NCI-H1105 treated with DMSO at 0.1 percent for 48 hours (cell line): ENCODE measurements at regions not wholly inside any gene's neighbourhood (a gene's known extent, or its start where the extent isn't known, plus 50 kb on each side); places are given as distances from the start of the nearest gene placed in this dataset.

ENCODE experiments used
- DNase-seq: peaks from one replicate; lab custom pipeline; 2025; lab: John Stamatoyannopoulos, UW

DNA sequence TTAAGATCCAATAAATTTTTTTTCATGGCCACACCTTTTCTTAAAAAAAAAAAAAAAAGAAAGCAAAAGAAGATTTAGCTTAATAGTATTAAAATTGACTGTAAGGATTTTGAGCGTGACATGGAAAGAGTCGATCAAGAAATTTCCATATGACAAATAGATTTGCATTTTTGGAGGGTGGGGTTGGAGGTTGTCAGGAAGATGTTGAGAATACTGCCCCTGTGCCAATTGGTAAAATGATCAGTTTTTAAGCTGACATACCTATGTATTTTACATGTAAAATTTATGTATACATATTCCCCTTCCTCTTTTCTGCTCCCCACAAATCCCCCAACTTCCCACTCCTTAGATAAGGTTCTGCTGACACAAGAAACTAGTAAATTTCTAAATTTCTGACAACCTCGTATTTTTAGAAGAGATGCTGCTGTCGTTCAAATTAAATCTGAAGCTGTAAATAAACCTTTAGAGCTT, 520.9 kb downstream of the CD83 start:
- no peak for DNase-seq

DNA sequence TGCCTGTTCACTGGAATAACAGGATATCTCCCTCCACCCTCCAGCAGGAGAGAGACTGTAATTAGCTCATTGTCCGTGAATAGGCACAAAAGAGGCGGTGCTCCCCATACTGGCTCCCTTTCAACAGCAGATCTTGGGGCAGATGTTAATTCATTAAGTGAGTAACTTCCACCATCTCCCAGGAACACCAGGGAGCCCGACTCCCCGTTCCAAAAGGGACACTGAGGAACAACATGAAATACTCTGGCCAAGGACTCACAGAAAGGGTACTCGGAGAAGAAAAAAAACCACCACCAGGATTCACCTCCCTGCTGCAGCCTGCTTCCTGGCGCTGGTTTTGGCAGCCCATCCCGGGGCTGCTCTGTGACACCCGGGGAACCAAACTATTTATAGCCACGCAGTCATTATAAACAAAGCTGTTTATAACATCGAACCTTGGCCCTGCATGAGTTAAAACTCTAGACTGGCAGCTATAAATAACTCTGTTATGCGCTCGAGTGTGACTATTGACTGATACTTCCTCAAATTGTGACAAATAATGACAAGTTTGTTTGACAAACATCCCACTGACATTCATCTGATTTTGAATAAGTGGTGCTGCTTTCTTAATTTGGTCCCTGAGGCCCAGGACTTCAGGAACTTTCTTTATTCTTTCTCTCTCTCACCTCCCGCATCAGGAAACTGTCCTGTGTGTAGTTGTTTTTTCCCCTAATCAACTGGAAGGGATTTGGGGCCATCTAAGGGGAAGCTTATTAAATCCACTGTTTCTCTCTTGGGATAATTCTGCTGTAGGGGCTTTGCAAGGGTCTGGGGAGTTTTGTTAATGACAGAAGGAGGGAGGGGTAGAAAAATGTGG, 521.6 kb downstream of the CD83 start:
- DNase-seq, result peak; percentile 85

DNA sequence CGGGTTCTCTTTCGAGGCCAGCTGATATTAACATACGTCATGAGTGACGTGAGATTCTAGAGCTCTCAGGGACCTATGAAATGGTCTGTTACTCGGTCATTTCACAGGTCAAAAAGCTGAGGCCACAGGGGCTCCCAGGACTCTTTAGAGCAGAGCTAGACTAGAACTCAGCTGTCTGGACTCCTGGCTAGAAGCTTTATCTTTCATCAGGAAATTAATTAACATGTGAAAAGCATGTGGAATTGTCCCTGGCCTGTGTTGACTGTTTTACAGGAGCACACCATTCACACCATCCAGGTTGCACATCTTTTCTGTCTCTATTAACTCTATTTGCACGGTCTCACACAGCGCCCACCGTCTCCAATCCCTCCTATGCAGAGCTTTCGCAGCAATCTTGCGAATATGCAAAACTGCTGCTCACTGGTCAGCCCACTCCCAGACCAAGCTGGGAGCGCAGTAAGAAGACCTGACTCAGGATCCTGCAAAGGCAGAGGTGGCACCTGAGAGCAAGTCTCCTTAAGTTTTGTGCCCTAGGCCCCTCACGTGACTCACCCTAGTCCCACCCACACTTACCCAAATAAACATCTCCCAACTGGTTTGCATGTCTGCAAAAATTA, 522.5 kb downstream of the CD83 start:
- DNase-seq, result no peak

DNA sequence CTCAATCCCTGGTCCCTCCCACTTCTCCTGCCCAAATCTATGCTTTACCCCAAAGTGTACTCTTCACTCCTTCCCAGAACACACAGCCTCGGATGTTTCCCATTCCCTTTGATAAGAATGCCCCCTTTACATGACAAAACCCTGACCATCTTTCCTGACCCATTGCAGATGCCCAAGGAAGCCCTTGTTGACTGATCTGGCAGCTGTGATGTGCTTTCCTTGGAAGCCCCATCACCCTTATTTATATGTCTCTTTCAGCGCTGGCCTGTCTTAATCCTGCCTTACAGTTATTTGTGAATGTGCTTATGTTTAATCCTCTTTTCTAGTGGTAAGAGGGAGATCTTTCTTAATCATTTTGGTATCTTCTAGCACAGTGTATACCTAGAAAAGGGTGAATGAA, 523.1 kb downstream of the CD83 start:
- DNase-seq, result no peak

DNA sequence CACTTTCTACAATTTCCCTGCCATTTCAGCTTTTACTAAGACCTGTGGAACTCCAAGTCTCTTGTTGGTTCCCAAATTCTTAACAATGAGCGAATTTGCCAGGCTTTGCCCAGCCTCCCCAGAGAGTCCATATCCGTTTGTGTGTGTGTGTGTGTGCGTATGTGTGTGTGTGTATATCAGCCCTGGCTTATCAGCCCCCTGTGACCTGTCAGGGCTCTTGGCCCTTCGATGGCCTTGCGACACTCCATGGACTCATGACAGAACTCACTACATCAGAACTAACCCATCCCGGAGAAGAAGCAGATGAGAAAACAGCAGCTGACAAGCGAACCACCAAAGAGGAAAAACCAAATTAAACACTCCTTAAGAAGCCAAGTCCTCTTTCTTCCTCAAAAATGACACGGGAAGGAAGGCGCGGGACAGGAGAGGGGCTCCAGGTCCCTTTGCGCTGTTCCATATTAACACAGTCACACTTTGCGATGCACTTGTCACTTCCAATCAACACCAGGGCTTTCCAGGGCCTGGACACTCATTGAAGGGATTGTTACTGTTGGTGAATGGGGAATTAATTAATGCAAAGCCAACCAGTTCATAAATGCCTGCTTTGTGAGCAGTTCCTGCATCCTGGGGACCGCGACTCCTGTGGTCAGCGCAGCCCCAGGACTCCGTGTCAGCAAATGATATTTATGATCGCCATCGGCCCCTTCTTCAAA, 524.0 kb downstream of the CD83 start:
- DNase-seq, result no peak

DNA sequence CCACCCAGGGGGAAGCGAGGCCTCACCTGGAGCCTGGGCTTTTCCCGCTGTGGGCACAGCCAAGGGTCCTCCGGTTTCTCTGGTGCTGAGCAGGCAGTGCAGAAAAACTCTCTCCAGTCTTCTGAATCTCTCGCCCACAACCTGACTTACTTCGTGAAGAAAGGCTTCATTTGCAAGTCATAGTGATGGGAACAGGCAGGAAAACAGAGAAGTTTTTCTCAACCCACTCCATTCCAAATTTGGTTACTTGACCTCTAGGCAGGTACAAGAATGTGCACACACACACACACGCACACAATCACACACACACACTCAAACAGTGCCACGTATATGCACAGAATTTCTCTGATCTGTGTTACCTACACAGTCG, 524.5 kb downstream of the CD83 start:
- DNase-seq, result no peak

GRCh38 chr6:14642842-14643241, 525.3 kb downstream of the CD83 start:
- no peak for DNase-seq

- no peak for DNase-seq
These were observed 526.8 kb downstream of the CD83 start for GRCh38 chr6:14644381-14644780.

DNA sequence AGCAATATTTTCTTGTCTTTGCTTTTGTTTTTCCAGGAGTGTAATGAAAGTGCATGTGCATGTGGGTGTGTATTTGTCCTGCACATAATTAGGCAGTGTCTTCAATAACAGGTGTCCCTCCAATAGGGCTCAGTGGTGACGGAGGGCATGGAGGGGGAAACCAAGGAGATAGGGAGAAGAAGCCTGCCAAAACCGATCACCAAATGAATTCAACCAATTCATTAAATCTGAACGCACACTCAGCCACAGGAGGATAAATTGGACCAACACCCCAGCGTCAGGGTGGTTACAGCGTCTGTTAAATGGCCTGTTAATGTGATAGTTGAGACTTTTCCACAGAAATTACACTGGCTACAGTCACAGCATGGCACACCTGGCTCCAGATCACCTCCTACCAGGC, 527.6 kb downstream of the CD83 start:
- DNase-seq, result no peak

GRCh38 chr6:14645841-14646240, 528.3 kb downstream of the CD83 start:
- DNase-seq, result no peak

GRCh38 chr6:14646371-14646770, 528.8 kb downstream of the CD83 start:
- no peak for DNase-seq

DNA sequence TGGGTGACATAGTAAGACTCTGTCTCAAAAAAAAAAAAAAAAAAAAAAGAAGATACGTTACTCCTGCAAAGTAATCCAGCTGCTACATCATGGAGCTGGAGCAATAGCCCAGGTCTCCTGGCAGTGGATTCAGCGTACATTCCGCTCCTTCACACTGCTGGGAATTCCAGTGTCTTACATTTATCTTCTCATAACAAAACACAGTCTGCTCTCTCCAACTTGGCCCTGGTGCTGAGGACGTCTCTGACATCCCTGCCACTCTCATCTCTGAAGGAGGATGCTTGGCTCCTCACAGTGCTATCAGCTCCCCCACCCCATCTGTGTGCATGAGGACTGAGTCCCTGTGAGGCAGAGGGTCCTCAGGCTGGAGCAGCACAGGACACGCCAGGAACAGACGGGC, 529.8 kb downstream of the CD83 start:
- no peak for DNase-seq

DNA sequence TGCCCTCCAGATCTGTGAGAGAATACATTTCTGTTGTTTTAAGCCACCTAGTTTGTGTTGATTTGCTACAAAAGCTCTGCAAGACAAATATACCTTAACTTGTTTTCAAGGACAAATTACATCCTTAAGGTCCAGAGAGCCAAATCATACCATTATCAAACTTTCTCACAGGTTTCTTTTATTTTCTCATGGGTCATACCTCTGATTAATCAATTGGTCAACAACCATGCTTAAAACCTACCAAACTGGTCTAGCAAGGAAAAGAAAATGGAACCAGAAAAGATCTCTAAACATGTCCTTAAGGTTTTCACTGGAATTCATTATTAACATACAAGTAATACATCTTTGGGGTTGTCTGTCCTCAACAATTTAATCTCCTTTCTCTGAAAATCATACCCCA, 535.0 kb downstream of the CD83 start:
- no peak for DNase-seq

DNA sequence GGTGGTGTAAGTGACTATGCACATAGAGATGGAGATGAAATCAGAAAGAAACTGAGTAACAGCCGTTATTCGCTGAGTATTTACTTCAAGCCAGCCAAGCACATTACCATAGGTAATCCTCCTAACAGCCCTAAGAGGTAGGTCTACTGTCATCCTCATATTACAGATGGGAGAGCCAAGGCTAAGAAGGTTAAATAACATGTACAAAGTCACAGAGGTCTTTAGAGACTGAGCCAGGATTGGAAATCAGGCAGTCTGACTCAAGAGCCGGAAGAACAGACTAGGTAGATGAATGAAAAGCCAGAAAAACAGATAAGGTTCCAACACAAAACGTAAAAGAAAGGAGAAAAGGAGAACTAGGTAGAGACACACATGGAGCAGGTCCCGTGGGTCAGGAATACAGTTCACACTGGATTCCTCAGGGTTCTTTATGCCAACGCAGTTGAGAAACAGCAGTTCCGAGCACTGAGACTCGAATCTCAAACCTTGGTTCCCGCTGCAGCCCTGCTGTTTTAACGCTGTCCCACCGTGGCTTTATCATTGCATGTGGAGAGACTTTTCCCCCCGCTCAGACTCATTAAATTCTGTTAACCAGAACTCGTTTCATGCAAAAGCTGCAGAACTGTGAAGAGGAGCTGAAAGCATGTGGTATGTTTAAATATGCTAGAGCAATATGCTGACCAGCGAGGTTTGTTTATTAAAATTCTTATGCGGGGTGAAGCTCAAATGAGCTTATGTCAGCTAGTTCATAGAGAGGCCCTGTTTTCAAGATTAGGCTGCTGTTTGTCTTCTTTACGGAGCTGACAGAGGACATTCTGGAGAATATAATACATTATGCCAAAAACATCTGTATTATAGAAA, 537.9 kb downstream of the CD83 start:
- no peak for DNase-seq

GRCh38 chr6:14656078-14656521, 538.5 kb downstream of the CD83 start:
- no peak for DNase-seq

DNA sequence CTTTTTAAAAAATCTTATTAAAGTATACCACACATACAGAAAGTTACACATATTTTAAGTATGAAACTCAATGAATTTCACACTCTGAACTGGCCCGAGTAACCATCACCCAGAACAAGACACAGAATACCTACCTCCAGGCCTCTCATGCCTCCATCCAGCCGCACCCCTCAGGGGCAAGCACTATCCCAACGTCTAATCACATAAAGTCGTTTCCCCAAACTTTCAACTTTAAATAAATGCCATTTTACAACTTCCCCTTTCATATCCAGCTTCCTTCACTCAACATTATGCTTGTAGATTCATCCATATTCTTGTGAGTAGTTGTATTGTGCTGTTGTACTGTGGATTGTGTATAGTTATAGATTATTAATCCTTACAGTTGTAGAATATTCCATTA, 539.1 kb downstream of the CD83 start:
- no peak for DNase-seq

DNA sequence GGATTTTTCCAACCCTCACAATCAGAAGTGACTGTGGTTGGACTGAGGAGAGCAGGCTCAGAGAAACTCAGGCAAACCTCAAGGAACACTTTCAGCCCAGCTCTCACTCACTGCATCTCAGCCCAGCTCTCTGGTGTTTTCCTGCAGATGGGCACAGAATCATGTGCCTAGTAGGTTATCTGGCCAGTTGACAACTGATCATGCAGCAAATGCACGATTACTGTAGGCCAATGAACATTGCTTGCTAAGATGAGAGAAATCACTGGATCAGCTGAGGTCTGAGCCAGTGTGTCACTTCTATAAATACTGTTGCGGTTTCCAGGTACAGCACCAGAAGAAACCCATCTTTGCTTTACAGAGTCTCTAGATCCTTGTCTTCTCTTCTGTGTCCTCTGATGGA, 540.5 kb downstream of the CD83 start:
- no peak for DNase-seq

GRCh38 chr6:14658886-14659561, 541.5 kb downstream of the CD83 start:
- DNase-seq, result no peak

DNA sequence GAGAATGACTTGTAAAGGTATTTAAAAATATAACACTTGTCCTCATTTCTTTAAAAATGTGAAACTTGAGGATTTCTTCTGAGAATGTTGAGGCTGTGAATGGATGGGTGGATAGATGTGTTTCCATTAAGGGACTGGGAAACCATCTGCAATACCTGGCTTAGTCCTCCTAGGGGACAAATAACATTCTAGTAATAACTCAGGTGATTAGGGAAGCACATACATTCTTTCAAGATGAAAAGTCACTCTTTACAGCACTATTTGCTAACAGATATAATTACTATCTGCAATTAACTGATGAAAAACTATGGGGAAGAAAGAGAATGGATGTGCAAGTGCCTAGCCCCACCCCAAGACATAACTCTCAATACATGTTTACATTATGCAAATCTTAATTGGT, 542.3 kb downstream of the CD83 start:
- no peak for DNase-seq

DNA sequence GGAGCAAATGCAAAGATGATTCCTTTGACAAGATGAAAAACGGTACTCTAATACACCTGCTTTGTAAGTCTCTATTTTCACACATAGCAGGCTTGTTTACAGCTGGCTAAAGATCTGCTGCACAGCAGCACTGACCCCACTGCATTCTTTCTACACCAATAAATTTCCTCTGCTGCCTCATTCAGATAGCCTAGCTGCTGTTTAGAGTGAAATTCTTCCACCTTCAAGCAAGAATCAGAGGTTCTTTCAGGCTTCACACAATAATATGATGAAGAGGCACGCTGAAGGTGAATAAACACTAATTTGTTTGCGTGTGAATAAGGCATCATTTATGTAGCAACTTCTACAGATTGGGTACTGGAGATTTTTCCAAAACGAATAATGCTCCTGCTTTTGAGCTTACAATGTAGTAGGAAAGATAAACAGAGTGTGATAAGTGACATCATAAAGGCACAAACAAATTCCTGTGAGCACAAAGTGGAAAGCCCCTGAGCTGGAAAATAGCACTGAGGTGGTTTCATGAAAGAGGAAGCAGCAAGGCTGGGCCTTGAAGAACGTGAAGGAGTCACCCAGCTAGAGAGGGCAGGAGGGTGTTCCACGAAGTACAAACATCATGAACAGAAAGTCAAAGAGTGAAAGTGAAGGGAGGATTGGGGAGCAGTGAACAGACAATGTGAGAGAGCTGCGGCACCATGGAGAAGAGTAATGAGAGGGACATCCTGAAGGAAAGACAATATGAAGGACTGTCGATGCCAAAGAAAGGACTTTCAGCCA, 543.4 kb downstream of the CD83 start:
- DNase-seq, result no peak

DNA sequence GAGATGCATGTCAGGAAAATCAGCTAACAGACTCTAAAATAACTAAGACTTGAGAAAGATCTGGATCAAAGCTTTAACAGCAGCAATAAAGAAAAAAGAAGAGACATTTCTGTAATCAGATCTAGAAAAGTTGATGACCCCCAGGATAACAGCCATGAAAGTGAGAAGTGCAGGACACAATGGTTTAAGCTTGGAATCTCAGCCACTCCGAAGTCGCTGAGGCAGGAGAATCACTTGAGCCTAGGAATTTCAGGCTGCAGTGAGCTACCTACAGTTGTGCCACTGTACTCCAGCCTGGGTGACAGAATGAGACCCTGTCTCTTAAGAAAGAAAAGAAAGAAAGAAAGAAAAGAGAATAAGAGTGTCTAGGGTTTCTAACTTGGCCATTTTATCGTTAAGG, 544.1 kb downstream of the CD83 start:
- DNase-seq, result no peak
